IMR-90 (cell line): ENCODE measurements at regions not wholly inside any gene's neighbourhood (a gene's known extent, or its start where the extent isn't known, plus 50 kb on each side); places are given as distances from the start of the nearest gene placed in this dataset.

Source experiments
- ATAC-seq: fragments of 200-7000 bp; cut with Tn5 transposase; 2 replicates; pipeline ENCODE4 v1.9.1; 2020; ENCODE audit warnings: low read depth, mild to moderate bottlenecking, moderate library complexity
- BruUV-seq: library from RNA; stranded (reverse); fragments of 400-500 nt; replicated peaks from 2 replicates; lab custom pipeline; 2021; lab: Mats Ljungman, UMichigan
- CTCF ChIA-PET: fragments of 300-600 bp; formaldehyde crosslinking; extraction: SDS; loops from one replicate; lab custom pipeline; 2021; ENCODE audit warnings: antibody characterized with exemption; lab: Yijun Ruan, JAX
- POLR2A ChIA-PET: fragments of 300-600 bp; sonication (Branson Sonifier 250); formaldehyde crosslinking; loops from one replicate; lab custom pipeline; 2022; ENCODE audit warnings: antibody characterized with exemption; ENCODE audit not compliant: unreplicated experiment; lab: Charles Lee
- DNase-seq: peaks from one replicate; pipeline ENCODE4 v3.0.0; 2013
- H2AFZ ChIP-seq: replicated peaks from 2 replicates; pipeline ENCODE3; 2013; ENCODE audit warnings: low read length, mild to moderate bottlenecking; ENCODE audit not compliant: poor library complexity
- H2AK5ac ChIP-seq: 2 replicates; pipeline ENCODE4 v1.6.1; 2013; ENCODE audit warnings: low read depth, low read length, inconsistent platforms
- H2AK9ac ChIP-seq: replicated peaks from 2 replicates; pipeline ENCODE3; 2013; ENCODE audit warnings: mild to moderate bottlenecking, low read depth, low read length, moderate library complexity; ENCODE audit not compliant: poor library complexity
- H2BK120ac ChIP-seq: 2 replicates; pipeline ENCODE4 v1.6.1; 2013; ENCODE audit warnings: low read depth, low read length, inconsistent platforms
- H2BK15ac ChIP-seq: 3 replicates; pipeline ENCODE4 v1.6.1; 2013; ENCODE audit warnings: low read depth, low read length, inconsistent platforms
- H2BK20ac ChIP-seq: 2 replicates; pipeline ENCODE4 v1.6.1; 2013; ENCODE audit warnings: low read depth, mild to moderate bottlenecking, inconsistent platforms, low read length, moderate library complexity
- H2BK5ac ChIP-seq: 2 replicates; pipeline ENCODE4 v1.6.1; 2013; ENCODE audit warnings: mild to moderate bottlenecking, low read depth, low read length, inconsistent platforms; ENCODE audit not compliant: poor library complexity, severe bottlenecking
- H3K14ac ChIP-seq: replicated peaks from 2 replicates; pipeline ENCODE4 v1.6.1; 2013; ENCODE audit warnings: low read depth, low read length, inconsistent platforms
- H3K18ac ChIP-seq: 2 replicates; pipeline ENCODE4 v1.6.1; 2013; ENCODE audit warnings: low read depth, low read length, control low read depth
- H3K23ac ChIP-seq: 2 replicates; pipeline ENCODE4 v1.6.1; 2013; ENCODE audit warnings: low read depth, low read length, inconsistent platforms
- H3K27ac ChIP-seq: 2 replicates; pipeline ENCODE4 v1.5.1; 2013; ENCODE audit warnings: mild to moderate bottlenecking, control low read depth, low read length; ENCODE audit not compliant: insufficient read depth
- H3K27me3 ChIP-seq: 2 replicates; pipeline ENCODE4 v1.6.1; 2013; ENCODE audit warnings: low read length; ENCODE audit not compliant: control insufficient read depth, insufficient read depth
- H3K36me3 ChIP-seq: 2 replicates; pipeline ENCODE4 v1.6.1; 2013; ENCODE audit warnings: low read length, mixed read lengths; ENCODE audit not compliant: control insufficient read depth, insufficient read depth
- H3K4ac ChIP-seq: 2 replicates; pipeline ENCODE4 v1.6.1; 2013; ENCODE audit warnings: low read depth, low read length, inconsistent platforms
- H3K4me1 ChIP-seq: 2 replicates; pipeline ENCODE4 v1.6.1; 2013; ENCODE audit warnings: low read length, mixed read lengths; ENCODE audit not compliant: control insufficient read depth, insufficient read depth
- H3K4me2 ChIP-seq: 2 replicates; pipeline ENCODE4 v1.6.1; 2013; ENCODE audit warnings: low read depth, mild to moderate bottlenecking, control low read depth, low read length, moderate library complexity
- H3K4me3 ChIP-seq: 2 replicates; pipeline ENCODE4 v1.5.1; 2013; ENCODE audit warnings: low read depth, mild to moderate bottlenecking, control low read depth, low read length, moderate library complexity; ENCODE audit not compliant: insufficient read depth
- H3K56ac ChIP-seq: 2 replicates; pipeline ENCODE4 v1.6.1; 2013; ENCODE audit warnings: low read length, inconsistent platforms; ENCODE audit not compliant: insufficient read depth; ENCODE audit errors: extremely low read depth
- H3K79me1 ChIP-seq, 2 experiments: 2 replicates each; pipeline ENCODE4 v1.6.1; 2013; ENCODE audit warnings: low read length in 2 of 2, inconsistent platforms in 1 of 2, low read depth in 1 of 2
- H3K9ac ChIP-seq: 2 replicates; pipeline ENCODE4 v1.6.1; 2013; ENCODE audit warnings: low read depth, low read length, control low read depth
- H3K9me1 ChIP-seq: 2 replicates; pipeline ENCODE4 v1.6.1; 2013; ENCODE audit warnings: low read length, inconsistent platforms; ENCODE audit not compliant: insufficient read depth
- H3K9me3 ChIP-seq: 2 replicates; pipeline ENCODE4 v1.6.1; 2013; ENCODE audit warnings: low read length; ENCODE audit not compliant: control insufficient read depth, insufficient read depth
- H4K20me1 ChIP-seq: 2 replicates; pipeline ENCODE4 v1.6.1; 2013; ENCODE audit warnings: low read length, inconsistent platforms; ENCODE audit not compliant: insufficient read depth
- H4K5ac ChIP-seq: 2 replicates; pipeline ENCODE4 v1.6.1; 2013; ENCODE audit warnings: mild to moderate bottlenecking, low read depth, low read length, control low read depth
- H4K8ac ChIP-seq, 2 experiments: 2 replicates each; pipeline ENCODE4 v1.6.1; 2013; ENCODE audit warnings: low read depth in 2 of 2, low read length in 2 of 2, control low read depth in 1 of 2, inconsistent platforms in 1 of 2
- H4K91ac ChIP-seq: 2 replicates; pipeline ENCODE4 v1.6.1; 2013; ENCODE audit warnings: low read depth, low read length, inconsistent platforms; ENCODE audit not compliant: insufficient read depth
- BHLHE40 ChIP-seq: fragments of 150-350 bp; IDR thresholded peaks from 2 replicates; pipeline ENCODE4 v1.6.1; 2016; ENCODE audit warnings: mild to moderate bottlenecking, low read depth, low read length
- CHD1 ChIP-seq: IDR thresholded peaks from 2 replicates; pipeline ENCODE4 v1.6.1; 2012; ENCODE audit warnings: low read depth, low read length, improper control_type of control experiment
- FOS ChIP-seq: fragments of 150-350 bp; IDR thresholded peaks from 2 replicates; pipeline ENCODE4 v1.6.1; 2016; ENCODE audit warnings: low read depth, low read length
- MAFK ChIP-seq: IDR thresholded peaks from 2 replicates; pipeline ENCODE4 v1.6.1; 2012; ENCODE audit warnings: low read depth, low read length, improper control_type of control experiment
- MAZ ChIP-seq: IDR thresholded peaks from 2 replicates; pipeline ENCODE4 v1.6.1; 2012; ENCODE audit warnings: low read depth, mild to moderate bottlenecking, low read length, improper control_type of control experiment, moderate library complexity, borderline replicate concordance
- MXI1 ChIP-seq: IDR thresholded peaks from 2 replicates; pipeline ENCODE4 v1.6.1; 2012; ENCODE audit warnings: low read depth, mild to moderate bottlenecking, low read length, moderate library complexity, borderline replicate concordance
- NFE2L2 ChIP-seq: fragments of 150-350 bp; IDR thresholded peaks from 2 replicates; pipeline ENCODE4 v1.6.1; 2016; ENCODE audit warnings: low read depth, mild to moderate bottlenecking, low read length
- POLR2A ChIP-seq: IDR thresholded peaks from 2 replicates; pipeline ENCODE4 v1.6.1; 2012; ENCODE audit warnings: mild to moderate bottlenecking, low read depth, low read length
- RCOR1 ChIP-seq: IDR thresholded peaks from 2 replicates; pipeline ENCODE4 v1.6.1; 2012; ENCODE audit warnings: mild to moderate bottlenecking, low read length, improper control_type of control experiment; ENCODE audit not compliant: insufficient replicate concordance
- RFX5 ChIP-seq: IDR thresholded peaks from 2 replicates; pipeline ENCODE4 v1.8.0; 2012; ENCODE audit warnings: low read depth, mild to moderate bottlenecking, low read length, moderate library complexity
- SMC3 ChIP-seq: fragments of 150-350 bp; IDR thresholded peaks from 2 replicates; pipeline ENCODE4 v1.6.1; 2016; ENCODE audit warnings: low read depth, mild to moderate bottlenecking, antibody characterized with exemption, low read length, moderate library complexity
- WGBS, 2 experiments: methylation state at CpG; one replicate each; pipeline versions ENCODE4 v1.1.5 to v1.1.7; 2013; ENCODE audit warnings: missing lambda C conversion rate in 2 of 2; ENCODE audit not compliant: insufficient read length in 1 of 2; ENCODE audit errors: extremely low coverage in 2 of 2; 5-methylcytosine and 5-hydroxymethylcytosine counted together
- dilution Hi-C: fragments of 300-500 bp; cut with HindIII; formaldehyde crosslinking; loops from one replicate; pipeline ENCODE4 v1.14.3; 2018; ENCODE audit warnings: low sequenced_read_pairs; ENCODE audit not compliant: unreplicated experiment
- in situ Hi-C: fragments of 300-500 bp; cut with MboI; formaldehyde crosslinking; loops from 3 replicates; pipeline ENCODE4 v1.14.3; 2019; ENCODE audit warnings: low sequenced_read_pairs, inconsistent platforms, mixed read lengths
- intact Hi-C: fragments of 100-400 bp; cut with micrococcal nuclease; formaldehyde crosslinking; loops from 2 replicates; pipeline ENCODE4 v1.10.0; 2022
- TF ChIP-seq, protein P1 (sequence below): fragments of 150-350 bp; IDR thresholded peaks from 2 replicates; pipeline ENCODE4 v1.6.1; 2016; ENCODE audit warnings: low read depth, mild to moderate bottlenecking, low read length, moderate library complexity, borderline replicate concordance
- TF ChIP-seq, protein P2 (sequence below): fragments of 150-350 bp; IDR thresholded peaks from 2 replicates; pipeline ENCODE4 v1.6.1; 2017; ENCODE audit warnings: mild to moderate bottlenecking, antibody characterized with exemption, low read length, low read depth

DNA sequence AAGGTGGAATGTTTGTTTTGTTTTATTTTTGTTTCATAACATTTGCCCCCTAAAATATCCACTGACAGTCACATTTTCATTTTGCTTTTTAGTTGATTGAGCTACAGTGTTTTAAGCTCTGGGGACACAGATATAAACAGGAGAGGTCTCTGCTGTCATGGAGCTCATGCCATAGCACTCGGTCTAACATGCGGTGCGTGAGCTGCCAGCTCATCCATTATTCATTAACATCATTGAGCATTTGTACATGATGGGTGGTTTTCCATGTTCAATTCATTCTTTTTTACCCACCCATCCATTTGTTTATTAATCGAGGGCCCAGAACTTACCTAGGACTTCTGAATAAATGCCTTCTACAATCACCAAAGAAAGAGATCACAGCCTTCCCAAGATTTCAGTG lies 150.1 kb upstream of the SFRP2 start:
- ATAC-seq (no peak), DNase-seq (no peak)
- dilution Hi-C loops, result no loop called here
- no CpG with 5 or more reads among the region's 4 CpGs for WGBS, 2 experiments
- Histone ChIP-seq H3K27ac (no peak overlapping the region), H4K5ac (no peak overlapping the region), H2BK5ac (no peak overlapping the region), H4K20me1 (no peaks in the 10 kb centered on the region), H3K9ac (no peak overlapping the region), H3K9me1 (no peaks in the 10 kb centered on the region), H2AK5ac (no peak overlapping the region), H3K36me3 (no peaks in the 10 kb centered on the region), H3K79me1 (no peaks in the 10 kb centered on the region), H3K9me3 (no peaks in the 10 kb centered on the region), H3K4ac (no peak overlapping the region), H3K27me3 (no peaks in the 10 kb centered on the region), H3K4me3 (no peak overlapping the region), H3K14ac (no peak overlapping the region), H3K18ac (no peak overlapping the region), H2AK9ac (no peak overlapping the region), H3K4me1 (no peaks in the 10 kb centered on the region), H3K23ac (no peak overlapping the region), H4K8ac (no peak overlapping the region), H2BK20ac (no peak overlapping the region), H4K91ac (no peak overlapping the region), H3K56ac (no peak overlapping the region), H2AFZ (no peak overlapping the region), H2BK15ac (no peak overlapping the region), H3K4me2 (no peak overlapping the region), H2BK120ac (no peak overlapping the region)
- ChIA-PET POLR2A (no interaction called here), CTCF (no interaction called here)
- TF ChIP-seq CHD1 (no peak), BHLHE40 (no peak), MAFK (no peak), FOS (no peak), RCOR1 (no peak), NFE2L2 (no peak), MXI1 (no peak), RFX5 (no peak), MAZ (no peak), SMC3 (no peak), POLR2A (no peak)
- TF ChIP-seq, protein P1, sequence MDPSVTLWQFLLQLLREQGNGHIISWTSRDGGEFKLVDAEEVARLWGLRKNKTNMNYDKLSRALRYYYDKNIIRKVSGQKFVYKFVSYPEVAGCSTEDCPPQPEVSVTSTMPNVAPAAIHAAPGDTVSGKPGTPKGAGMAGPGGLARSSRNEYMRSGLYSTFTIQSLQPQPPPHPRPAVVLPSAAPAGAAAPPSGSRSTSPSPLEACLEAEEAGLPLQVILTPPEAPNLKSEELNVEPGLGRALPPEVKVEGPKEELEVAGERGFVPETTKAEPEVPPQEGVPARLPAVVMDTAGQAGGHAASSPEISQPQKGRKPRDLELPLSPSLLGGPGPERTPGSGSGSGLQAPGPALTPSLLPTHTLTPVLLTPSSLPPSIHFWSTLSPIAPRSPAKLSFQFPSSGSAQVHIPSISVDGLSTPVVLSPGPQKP, result no peak
- TF ChIP-seq, protein P2, sequence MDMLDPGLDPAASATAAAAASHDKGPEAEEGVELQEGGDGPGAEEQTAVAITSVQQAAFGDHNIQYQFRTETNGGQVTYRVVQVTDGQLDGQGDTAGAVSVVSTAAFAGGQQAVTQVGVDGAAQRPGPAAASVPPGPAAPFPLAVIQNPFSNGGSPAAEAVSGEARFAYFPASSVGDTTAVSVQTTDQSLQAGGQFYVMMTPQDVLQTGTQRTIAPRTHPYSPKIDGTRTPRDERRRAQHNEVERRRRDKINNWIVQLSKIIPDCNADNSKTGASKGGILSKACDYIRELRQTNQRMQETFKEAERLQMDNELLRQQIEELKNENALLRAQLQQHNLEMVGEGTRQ, result no peak
- intact Hi-C loops, result no loop called here
- BruUV-seq, result no TSS peak
- in situ Hi-C loops, result no loop called here
